Left lung (tissue), 4 donors: ENCODE measurements at regions not wholly inside any gene's neighbourhood (a gene's known extent, or its start where the extent isn't known, plus 50 kb on each side); places are given as distances from the start of the nearest gene placed in this dataset.
A peak's percentile ranks its signal among the peaks of the same experiment; 100 is the strongest.

ENCODE experiments used
- ATAC-seq: fragments of 200-7000 bp; cut with Tn5 transposase; one replicate; pipeline ENCODE4 v1.9.1; 2020; ENCODE audit warnings: moderate library complexity
- DNase-seq, 4 donors: peaks; one replicate each; pipeline ENCODE4 v3.0.0-alpha.2; 2013 to 2020
- H3K27ac ChIP-seq, 2 donors: fragments of 200-600 bp; sonication (generic) in 1 of 2; one replicate each; pipeline versions ENCODE4 v1.5.0 to v1.8.0; 2020 to 2021
- H3K27me3 ChIP-seq, 2 donors: fragments of 200-600 bp; sonication (generic) in 1 of 2; one replicate each; pipeline versions ENCODE4 v1.5.0 to v1.8.0; 2020 to 2021
- H3K36me3 ChIP-seq, 2 donors: fragments of 200-600 bp; sonication (generic) in 1 of 2; one replicate each; pipeline versions ENCODE4 v1.5.0 to v1.8.0; 2020 to 2021
- H3K4me1 ChIP-seq, 2 donors: fragments of 200-600 bp; one replicate each; pipeline ENCODE4 v1.8.0; 2021
- H3K4me3 ChIP-seq, 2 donors: fragments of 200-600 bp; sonication (generic) in 1 of 2; one replicate each; pipeline versions ENCODE4 v1.5.0 to v1.8.0; 2020 to 2021; ENCODE audit warnings: mild to moderate bottlenecking in 1 of 2
- H3K9me3 ChIP-seq, 2 donors: fragments of 200-600 bp; sonication (generic) in 1 of 2; one replicate each; pipeline versions ENCODE4 v1.5.0 to v1.8.0; 2020 to 2021
- intact Hi-C, 2 donors: fragments of 100-400 bp; cut with DNase I; formaldehyde crosslinking; loops; one replicate each; pipeline versions ENCODE4 v1.11.2 to v1.14.2; 2022
- TF ChIP-seq, protein P1 (sequence below), 2 donors: fragments of 200-600 bp; sonication (generic) in 1 of 2; IDR thresholded peaks; one replicate each; pipeline versions ENCODE4 v1.5.0 to v1.8.0; 2021; ENCODE audit warnings: antibody characterized with exemption in 2 of 2
- donor health status: DM: no; HTN: yes; CAD: no.
- donor health status: DM: no; HTN: no; CAD: no.

DNA sequence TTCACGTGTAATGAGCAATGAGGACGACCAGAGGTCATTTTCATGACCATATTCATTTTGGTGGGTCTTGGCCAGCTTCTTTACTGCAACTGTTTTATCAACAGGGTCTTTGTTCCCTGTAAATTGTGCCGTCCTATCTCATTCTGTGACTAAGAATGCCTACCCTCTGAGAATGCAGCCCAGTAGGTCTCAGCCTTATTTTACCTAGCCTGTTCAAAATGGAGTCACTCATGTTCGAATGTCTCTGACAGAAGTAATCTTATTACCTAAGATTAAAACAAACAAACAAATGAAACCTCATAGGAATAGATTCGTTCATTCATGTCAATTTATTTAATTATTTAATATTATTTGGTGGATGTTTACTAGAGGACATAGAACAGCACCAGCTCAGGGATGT, 714.8 kb downstream of the ADCYAP1 start:
- TF ChIP-seq, protein P1, sequence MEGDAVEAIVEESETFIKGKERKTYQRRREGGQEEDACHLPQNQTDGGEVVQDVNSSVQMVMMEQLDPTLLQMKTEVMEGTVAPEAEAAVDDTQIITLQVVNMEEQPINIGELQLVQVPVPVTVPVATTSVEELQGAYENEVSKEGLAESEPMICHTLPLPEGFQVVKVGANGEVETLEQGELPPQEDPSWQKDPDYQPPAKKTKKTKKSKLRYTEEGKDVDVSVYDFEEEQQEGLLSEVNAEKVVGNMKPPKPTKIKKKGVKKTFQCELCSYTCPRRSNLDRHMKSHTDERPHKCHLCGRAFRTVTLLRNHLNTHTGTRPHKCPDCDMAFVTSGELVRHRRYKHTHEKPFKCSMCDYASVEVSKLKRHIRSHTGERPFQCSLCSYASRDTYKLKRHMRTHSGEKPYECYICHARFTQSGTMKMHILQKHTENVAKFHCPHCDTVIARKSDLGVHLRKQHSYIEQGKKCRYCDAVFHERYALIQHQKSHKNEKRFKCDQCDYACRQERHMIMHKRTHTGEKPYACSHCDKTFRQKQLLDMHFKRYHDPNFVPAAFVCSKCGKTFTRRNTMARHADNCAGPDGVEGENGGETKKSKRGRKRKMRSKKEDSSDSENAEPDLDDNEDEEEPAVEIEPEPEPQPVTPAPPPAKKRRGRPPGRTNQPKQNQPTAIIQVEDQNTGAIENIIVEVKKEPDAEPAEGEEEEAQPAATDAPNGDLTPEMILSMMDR (IDR thresholded peaks at IDR 0.05) = no peak
- Histone ChIP-seq H3K4me3 (no peak overlapping the region), H3K36me3 (no peaks in the 10 kb centered on the region), H3K4me1 (no peaks in the 10 kb centered on the region), H3K9me3 (no peaks in the 10 kb centered on the region), H3K27ac (no peak overlapping the region), H3K27me3 (no peaks in the 10 kb centered on the region)
- intact Hi-C loops = no loop called here
- DNase-seq = no peak
- no peak for ATAC-seq

DNA sequence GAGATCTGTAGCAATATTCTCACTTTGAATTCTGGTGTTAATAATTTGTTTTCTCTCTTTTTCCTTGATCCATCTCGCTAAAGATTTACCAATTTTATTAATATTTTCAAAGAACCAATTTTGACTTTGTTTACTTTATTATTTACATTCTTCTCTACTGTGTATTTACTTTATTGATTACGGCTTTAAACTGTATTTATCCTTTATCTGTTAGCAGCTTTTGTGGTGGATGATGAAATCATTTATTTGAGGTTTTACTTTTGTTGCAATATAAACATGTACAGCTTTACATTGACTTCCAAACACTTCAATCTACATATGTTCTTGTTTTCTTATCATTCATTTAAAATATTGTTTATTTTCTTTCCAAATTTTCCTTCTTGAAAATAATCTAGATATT, 719.9 kb downstream of the ADCYAP1 start:
- intact Hi-C loops = no loop called here
- no peaks in the 10 kb centered on the region for H3K4me1 ChIP-seq
- no peaks in the 10 kb centered on the region for H3K27me3 ChIP-seq
- no peak overlapping the region for H3K27ac ChIP-seq
- H3K36me3 ChIP-seq = no peaks in the 10 kb centered on the region
- H3K9me3 ChIP-seq = peaks cover 0 to 4% of the 10 kb centered on the region in 2 donors
- ATAC-seq (no peak), DNase-seq (no peak)
- H3K4me3 ChIP-seq = no peak overlapping the region
- TF ChIP-seq, protein P1 (IDR thresholded peaks at IDR 0.05) = no peak

DNA sequence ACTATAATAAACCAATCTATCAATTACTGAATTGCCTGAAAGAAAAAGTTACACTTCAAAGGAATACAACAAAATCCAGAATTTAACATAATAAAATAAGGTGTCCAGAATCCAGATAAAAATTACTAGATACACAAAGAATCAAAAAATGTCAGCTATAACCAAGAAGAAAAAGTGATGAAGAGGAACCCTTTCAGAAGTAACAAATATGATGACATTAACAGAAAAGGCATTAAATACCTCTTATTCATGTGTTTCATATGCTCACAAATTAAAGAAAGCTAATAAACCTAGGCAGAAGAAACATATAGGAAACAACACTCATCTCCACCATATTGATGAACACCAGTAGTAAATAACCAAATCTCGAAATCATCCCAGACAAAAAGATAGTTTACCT, 722.8 kb downstream of the ADCYAP1 start:
- intact Hi-C loops = no loop called here
- Histone ChIP-seq H3K9me3 (peaks cover 0 to 11% of the 10 kb centered on the region in 2 donors), H3K36me3 (no peaks in the 10 kb centered on the region), H3K27me3 (no peaks in the 10 kb centered on the region), H3K4me1 (no peaks in the 10 kb centered on the region), H3K4me3 (no peak overlapping the region), H3K27ac (no peak overlapping the region)
- TF ChIP-seq, protein P1 (IDR thresholded peaks at IDR 0.05) = no peak
- ATAC-seq = no peak
- no peak for DNase-seq

DNA sequence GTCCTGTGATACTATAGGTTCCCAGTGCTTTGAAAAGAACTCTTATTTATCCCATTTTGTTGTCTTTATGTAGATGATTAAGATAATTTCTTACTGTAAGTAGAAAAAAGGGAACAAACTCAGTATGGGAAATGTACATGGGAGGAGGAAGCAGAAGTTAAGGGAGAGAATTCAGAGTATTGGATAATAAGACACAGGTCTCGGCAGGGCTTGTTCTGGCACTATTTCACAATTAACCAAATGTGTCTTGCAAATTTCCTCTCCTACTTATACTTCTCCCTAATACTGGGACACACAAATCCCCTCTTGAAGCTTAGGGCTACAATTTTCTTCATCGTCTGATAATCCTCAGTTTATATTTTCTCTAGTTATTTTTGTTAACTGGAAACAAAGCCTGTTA, 744.0 kb downstream of the ADCYAP1 start:
- H3K4me1 ChIP-seq = peaks cover 0 to 11% of the 10 kb centered on the region in 2 donors
- H3K9me3 ChIP-seq = no peaks in the 10 kb centered on the region
- no peaks in the 10 kb centered on the region for H3K27me3 ChIP-seq
- DNase-seq (peak in 1 of 4 donors; percentile 0), ATAC-seq (peak; percentile 42)
- TF ChIP-seq, protein P1 (IDR thresholded peaks at IDR 0.05) = no peak
- intact Hi-C loops = no loop called here
- no peak overlapping the region for H3K4me3 ChIP-seq
- H3K36me3 ChIP-seq = no peaks in the 10 kb centered on the region
- H3K27ac ChIP-seq = peak overlapping the region in 1 of 2 donors; percentile 68

DNA sequence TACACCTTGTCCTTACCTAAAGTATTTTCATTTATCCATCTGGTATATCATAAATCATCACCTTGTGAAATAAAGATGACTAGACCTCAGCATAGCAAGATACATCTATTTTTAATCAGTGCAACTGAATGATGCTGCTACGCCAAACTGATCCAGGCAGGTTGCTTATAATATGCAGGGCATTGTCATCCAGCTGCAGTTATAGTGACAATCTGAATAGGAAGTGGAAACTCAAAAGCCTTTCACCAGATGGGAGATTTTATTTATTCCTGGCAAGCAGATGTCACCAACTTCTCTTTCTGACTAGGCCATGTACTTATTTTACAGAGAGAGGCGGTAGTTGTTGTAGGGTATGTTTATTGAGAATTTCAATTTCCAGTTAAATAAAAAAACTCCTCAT, 747.3 kb downstream of the ADCYAP1 start:
- H3K36me3 ChIP-seq = no peaks in the 10 kb centered on the region
- DNase-seq (no peak), ATAC-seq (no peak)
- H3K27ac ChIP-seq = no peak overlapping the region
- peaks cover 0 to 11% of the 10 kb centered on the region in 2 donors for H3K4me1 ChIP-seq
- H3K4me3 ChIP-seq = no peak overlapping the region
- H3K9me3 ChIP-seq = no peaks in the 10 kb centered on the region
- H3K27me3 ChIP-seq = no peaks in the 10 kb centered on the region
- TF ChIP-seq, protein P1 (IDR thresholded peaks at IDR 0.05) = no peak
- intact Hi-C loops = no loop called here
